ENCODE measurements at regions not wholly inside any gene's neighbourhood (a gene's known extent, or its start where the extent isn't known, plus 50 kb on each side); places are given as distances from the start of the nearest gene placed in this dataset.

GRCh38 chr20:29741594-29741893 lies 1515.9 kb upstream of the DEFB115 start:
- TF ChIP-seq CBX3 (IDR thresholded peaks at IDR 0.05; ENCODE audit: borderline replicate concordance in 1 of 2, low read length in 2 of 2) (no peak), PTTG1 (tag; IDR thresholded peaks at IDR 0.05; ENCODE audit: low read depth) (no peak), NR2C1 (IDR thresholded peaks at IDR 0.05) (no peak), NR2C1 (tag; IDR thresholded peaks at IDR 0.05) (no peak), POLR2A (conservative IDR thresholded peaks at IDR 0.05) (no peak), CBX1 (IDR thresholded peaks at IDR 0.05; ENCODE audit: low read depth) (no peak), CTCF (IDR thresholded peaks at IDR 0.05 in 2 of 3, conservative IDR thresholded peaks at IDR 0.05 in 1 of 3; ENCODE audit: insufficient read depth in 2 of 3, low read depth in 1 of 3, low read length in 3 of 3) (no peak), FOS (IDR thresholded peaks at IDR 0.05; ENCODE audit: extremely low read depth, insufficient read length) (no peak), ZNF695 (CRISPR knock-in tag; IDR thresholded peaks at IDR 0.05) (no peak), RAD21 (CRISPR knock-in tag; conservative IDR thresholded peaks at IDR 0.05 in 1 of 2, IDR thresholded peaks at IDR 0.05 in 1 of 2) (no peak)
